Neural cell (in vitro differentiated cells): ENCODE measurements at regions not wholly inside any gene's neighbourhood (a gene's known extent, or its start where the extent isn't known, plus 50 kb on each side); places are given as distances from the start of the nearest gene placed in this dataset.

Source experiments
- H2AFZ ChIP-seq: fragments of 200-600, 300-800 bp; sonication (generic), shearing (Covaris generic); 2 replicates; pipeline ENCODE4 v1.6.0; 2014; ENCODE audit warnings: low read depth, mild to moderate bottlenecking, antibody characterized with exemption, low read length, moderate library complexity
- H3F3A ChIP-seq: fragments of 200-600 bp; shearing (Covaris generic); 2 replicates; pipeline ENCODE4 v1.6.1; 2016; ENCODE audit warnings: mild to moderate bottlenecking, moderate library complexity, mixed read lengths, antibody characterized with exemption, low read length; ENCODE audit not compliant: insufficient read depth, poor library complexity, severe bottlenecking
- H3K27ac ChIP-seq: fragments of 200-600, 300-800 bp; sonication (generic), shearing (Covaris generic); 2 replicates; pipeline ENCODE4 v1.5.1; 2014; ENCODE audit warnings: mild to moderate bottlenecking, low read length, moderate library complexity
- H3K27me3 ChIP-seq: fragments of 300-800, 200-600 bp; sonication (generic), shearing (Covaris generic); 2 replicates; pipeline ENCODE4 v1.6.0; 2014; ENCODE audit warnings: mild to moderate bottlenecking, low read depth, low read length, moderate library complexity; ENCODE audit not compliant: insufficient read depth
- H3K36me3 ChIP-seq: fragments of 300-800, 200-600 bp; sonication (generic), shearing (Covaris generic); 2 replicates; pipeline ENCODE4 v1.5.1; 2014; ENCODE audit warnings: mild to moderate bottlenecking, antibody characterized with exemption, low read length, moderate library complexity; ENCODE audit not compliant: insufficient read depth
- H3K4me2 ChIP-seq: fragments of 300-800, 200-600 bp; sonication (generic), shearing (Covaris generic); 2 replicates; pipeline ENCODE4 v1.6.0; 2014; ENCODE audit warnings: mild to moderate bottlenecking, low read length
- H3K4me3 ChIP-seq: fragments of 300-800, 200-600 bp; sonication (generic), shearing (Covaris generic); 2 replicates; pipeline ENCODE4 v1.5.1; 2014; ENCODE audit warnings: mild to moderate bottlenecking, low read length, moderate library complexity
- H3K79me2 ChIP-seq: fragments of 200-600 bp; shearing (Covaris generic); replicated peaks from 2 replicates; pipeline ENCODE4 v1.6.0; 2014; ENCODE audit warnings: mild to moderate bottlenecking, low read length, moderate library complexity; ENCODE audit not compliant: insufficient read depth
- H3K9ac ChIP-seq: fragments of 300-800, 200-600 bp; sonication (generic), shearing (Covaris generic); 2 replicates; pipeline ENCODE4 v1.6.1; 2016; ENCODE audit warnings: mild to moderate bottlenecking, low read length, mixed read lengths
- H3K9me2 ChIP-seq: fragments of 200-600 bp; shearing (Covaris generic); 2 replicates; pipeline ENCODE4 v1.6.1; 2016; ENCODE audit warnings: mild to moderate bottlenecking, low read length, mixed read lengths; ENCODE audit not compliant: insufficient read depth
- H3K9me3 ChIP-seq: fragments of 200-600, 300-800 bp; sonication (generic), shearing (Covaris generic); 2 replicates; pipeline ENCODE4 v1.6.1; 2016; ENCODE audit warnings: mild to moderate bottlenecking, mixed run types, low read length, moderate library complexity, mixed read lengths
- H4K20me1 ChIP-seq: fragments of 200-600 bp; shearing (Covaris generic); 2 replicates; pipeline ENCODE4 v1.6.1; 2016; ENCODE audit warnings: mild to moderate bottlenecking, mixed run types; ENCODE audit not compliant: insufficient read depth
- EZH2 ChIP-seq: fragments of 200-600, 300-800 bp; shearing (Covaris generic), sonication (generic); IDR thresholded peaks from 2 replicates; pipeline ENCODE4 v1.6.1; 2014; ENCODE audit warnings: antibody characterized with exemption, low read length, borderline replicate concordance, mild to moderate bottlenecking; ENCODE audit not compliant: insufficient read depth, poor library complexity, severe bottlenecking
- small RNA-seq, 3 experiments: library from RNA; depleted of rRNA; stranded (forward); fragments of <200 nt; gene quantifications; one replicate each; pipeline ENCODE3, GENCODE V24; 2012

DNA sequence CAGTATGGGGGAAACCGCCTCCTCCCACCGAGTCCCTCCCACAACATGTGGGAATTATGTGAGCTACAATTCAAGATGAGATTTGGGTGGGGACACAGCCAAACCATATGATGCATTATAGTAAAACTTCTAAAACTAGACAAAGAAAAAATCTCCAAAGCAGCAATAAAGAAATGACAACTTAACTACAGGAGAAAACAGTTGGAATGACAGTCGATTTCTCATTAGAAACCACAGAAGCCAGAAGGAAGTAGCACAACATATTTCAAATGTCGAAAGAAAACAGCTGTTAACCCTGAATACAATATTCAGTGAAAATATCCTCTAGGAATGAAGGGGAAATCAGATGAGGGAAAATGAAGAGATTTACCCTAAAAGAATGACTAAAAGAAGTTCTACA, 53.5 kb upstream of the TCF4 start:
- H3K27me3 ChIP-seq, result no peaks in the 10 kb centered on the region
- no peaks in the 10 kb centered on the region for H3K9me2 ChIP-seq
- no peak overlapping the region for H2AFZ ChIP-seq
- H3K27ac ChIP-seq, result no peak overlapping the region
- H3K4me3 ChIP-seq, result no peak overlapping the region
- no peaks in the 10 kb centered on the region for H3F3A ChIP-seq
- no peaks in the 10 kb centered on the region for H3K36me3 ChIP-seq
- no peaks in the 10 kb centered on the region for H3K79me2 ChIP-seq
- H3K4me2 ChIP-seq, result no peak overlapping the region
- no peaks in the 10 kb centered on the region for H3K9me3 ChIP-seq
- no peak overlapping the region for H3K9ac ChIP-seq
- TF ChIP-seq EZH2, result no peak
- no peaks in the 10 kb centered on the region for H4K20me1 ChIP-seq

Small RNAs in the stretch of these regions (small RNA-seq; reads per million reads assigned to genes)
- 0 reads per million in 3 experiments for gene RF00045
